ENCODE measurements at regions not wholly inside any gene's neighbourhood (a gene's known extent, or its start where the extent isn't known, plus 50 kb on each side); places are given as distances from the start of the nearest gene placed in this dataset.
"Not testable (repeated sequence)": the region's sequence is repeated elsewhere in the genome, so short reads cannot be mapped to it uniquely, and the experiment has no call there.

- Histone ChIP-seq H3K27ac (no peak overlapping the region), H3K27me3 (no peaks in the 10 kb centered on the region), H3K36me3 (no peaks in the 10 kb centered on the region), H3K9me3 (peaks cover 0 to 11% (median 0%) of the 10 kb centered on the region in 4 donors), H3K4me3 (no peak overlapping the region), H3K4me1 (no peaks in the 10 kb centered on the region)
- TF ChIP-seq EP300 (IDR thresholded peaks at IDR 0.05) (no peak), CTCF (IDR thresholded peaks at IDR 0.05) (no peak), POLR2A (IDR thresholded peaks at IDR 0.05) (no peak)
- WGBS, 2 donors = 74 to 89% methylated on average over 4 to 8 of the region's 8 CpGs
- DNase-seq (ENCODE audit: low spot score in 2 of 2) = no peak
Observed at GRCh38 chr10:130971123-130971435, 340.4 kb downstream of the TCERG1L start.

GRCh38 chr10:130973127-130973839 is 338.2 kb downstream of the TCERG1L start:
- TF ChIP-seq CTCF (IDR thresholded peaks at IDR 0.05) = no peak
- no peak for TF ChIP-seq EP300 (IDR thresholded peaks at IDR 0.05)
- no peak for TF ChIP-seq POLR2A (IDR thresholded peaks at IDR 0.05)
- no peak for DNase-seq (ENCODE audit: low spot score in 2 of 2)
- WGBS, 2 donors = 79 to 87% methylated on average over 13 to 16 of the region's 16 CpGs

GRCh38 chr10:130974166-130974565 is 337.4 kb downstream of the TCERG1L start:
- no peak for TF ChIP-seq EP300 (IDR thresholded peaks at IDR 0.05)
- no peak for TF ChIP-seq CTCF (IDR thresholded peaks at IDR 0.05)
- TF ChIP-seq POLR2A (IDR thresholded peaks at IDR 0.05) = no peak
- Histone ChIP-seq H3K27ac (no peak overlapping the region), H3K4me1 (no peaks in the 10 kb centered on the region), H3K36me3 (no peaks in the 10 kb centered on the region), H3K4me3 (no peak overlapping the region), H3K27me3 (no peaks in the 10 kb centered on the region), H3K9me3 (peaks cover 0 to 11% (median 0%) of the 10 kb centered on the region in 4 donors)
- DNase-seq (ENCODE audit: low spot score in 2 of 2) = no peak
- 92 to 95% methylated on average over 8 of the region's 8 CpGs for WGBS, 2 donors

More at GRCh38 chr10:130973127-130973839, 338.2 kb downstream of the TCERG1L start:
- H3K36me3 ChIP-seq = no peaks in the 10 kb centered on the region
- no peak overlapping the region for H3K27ac ChIP-seq
- no peaks in the 10 kb centered on the region for H3K4me1 ChIP-seq
- H3K27me3 ChIP-seq = no peaks in the 10 kb centered on the region
- no peak overlapping the region for H3K4me3 ChIP-seq
- peaks cover 0 to 11% (median 0%) of the 10 kb centered on the region in 4 donors for H3K9me3 ChIP-seq

GRCh38 chr10:130975351-130975750 is 336.2 kb downstream of the TCERG1L start:
- not testable (repeated sequence) for H3K36me3 ChIP-seq; DNase-seq (ENCODE audit: low spot score in 2 of 2); H3K27me3 ChIP-seq; H3K4me3 ChIP-seq; H3K9me3 ChIP-seq; H3K27ac ChIP-seq; H3K4me1 ChIP-seq
- WGBS, 2 donors = 82 to 85% methylated on average over 9 of the region's 9 CpGs

- Histone ChIP-seq H3K27me3 (no peaks in the 10 kb centered on the region), H3K36me3 (no peaks in the 10 kb centered on the region), H3K27ac (no peak overlapping the region), H3K9me3 (peaks cover 0 to 6% (median 0%) of the 10 kb centered on the region in 4 donors), H3K4me3 (no peak overlapping the region), H3K4me1 (no peaks in the 10 kb centered on the region)
- TF ChIP-seq EP300 (IDR thresholded peaks at IDR 0.05) (no peak), POLR2A (IDR thresholded peaks at IDR 0.05) (no peak), CTCF (IDR thresholded peaks at IDR 0.05) (no peak)
- WGBS, 2 donors = 97 to 100% methylated on average over 1 of the region's 1 CpG
- no peak for DNase-seq (ENCODE audit: low spot score in 2 of 2)
Observed at GRCh38 chr10:130982802-130983201, 328.7 kb downstream of the TCERG1L start.
